ENCODE measurements at regions not wholly inside any gene's neighbourhood (a gene's known extent, or its start where the extent isn't known, plus 50 kb on each side); places are given as distances from the start of the nearest gene placed in this dataset.

DNA sequence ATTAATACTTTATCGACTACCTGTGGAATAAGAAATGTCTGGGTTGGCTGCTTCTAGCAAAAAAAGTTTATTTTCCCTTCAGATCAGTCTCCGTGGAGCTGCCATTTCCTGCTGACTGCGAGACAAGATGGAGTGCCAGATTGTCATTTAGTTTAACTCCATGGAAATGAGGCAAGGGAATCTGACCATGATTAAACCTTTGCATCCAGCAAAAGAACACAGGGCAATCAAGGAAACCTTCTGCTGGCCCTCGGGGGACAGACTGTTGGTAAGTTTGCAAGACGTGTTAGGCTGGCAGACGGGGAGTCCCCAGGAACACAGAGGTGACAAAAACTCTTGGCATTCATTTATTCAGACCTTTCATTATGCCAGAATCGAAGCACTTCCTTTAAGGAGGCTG, 52.2 kb upstream of the SPACA1 start:
- Histone ChIP-seq H3K27me3 (ENCODE audit: control insufficient read depth, insufficient read depth, low read length) (no peaks in the 10 kb centered on the region), H3K4me1 (ENCODE audit: control insufficient read depth, insufficient read depth, low read length) (peaks cover 3% of the 10 kb centered on the region), H3K27ac (ENCODE audit: low read length) (peak overlapping the region; percentile 45), H3K4me3 (ENCODE audit: low read length) (no peak overlapping the region), H3K36me3 (ENCODE audit: control insufficient read depth, insufficient read depth, low read length) (no peaks in the 10 kb centered on the region), H3K9me3 (replicated peaks; ENCODE audit: control insufficient read depth, low read depth, low read length) (no peaks in the 10 kb centered on the region)
- peak; percentile 33 for DNase-seq
- WGBS (ENCODE audit: insufficient coverage), result 25% methylated on average over 4 of the region's 7 CpGs

DNA sequence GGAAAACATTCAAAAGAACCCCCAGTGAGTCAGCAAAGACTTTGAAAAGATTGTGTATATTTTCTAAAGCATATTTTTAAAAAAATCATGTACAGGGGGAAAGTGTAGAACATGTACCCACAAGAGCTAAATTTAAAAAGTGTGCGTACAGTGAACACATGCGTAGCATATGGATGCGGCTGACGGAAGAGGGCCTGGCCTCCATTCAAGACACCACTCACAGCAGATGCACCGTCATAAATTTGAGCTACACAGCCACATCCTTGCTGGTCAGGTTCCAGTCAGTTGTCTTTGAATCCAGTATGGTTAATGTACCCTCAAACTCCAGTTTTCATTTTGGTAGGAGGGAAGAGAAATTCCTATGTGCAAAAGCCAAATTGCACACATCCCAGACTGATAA, 54.3 kb upstream of the SPACA1 start:
- Histone ChIP-seq H3K4me3 (ENCODE audit: low read length) (no peak overlapping the region), H3K4me1 (ENCODE audit: control insufficient read depth, insufficient read depth, low read length) (peaks cover 3% of the 10 kb centered on the region), H3K36me3 (ENCODE audit: control insufficient read depth, insufficient read depth, low read length) (no peaks in the 10 kb centered on the region), H3K27me3 (ENCODE audit: control insufficient read depth, insufficient read depth, low read length) (no peaks in the 10 kb centered on the region), H3K27ac (ENCODE audit: low read length) (no peak overlapping the region), H3K9me3 (replicated peaks; ENCODE audit: control insufficient read depth, low read depth, low read length) (no peaks in the 10 kb centered on the region)
- WGBS (ENCODE audit: insufficient coverage), result 24% methylated on average over 3 of the region's 5 CpGs
- DNase-seq, result peak; percentile 59

DNA sequence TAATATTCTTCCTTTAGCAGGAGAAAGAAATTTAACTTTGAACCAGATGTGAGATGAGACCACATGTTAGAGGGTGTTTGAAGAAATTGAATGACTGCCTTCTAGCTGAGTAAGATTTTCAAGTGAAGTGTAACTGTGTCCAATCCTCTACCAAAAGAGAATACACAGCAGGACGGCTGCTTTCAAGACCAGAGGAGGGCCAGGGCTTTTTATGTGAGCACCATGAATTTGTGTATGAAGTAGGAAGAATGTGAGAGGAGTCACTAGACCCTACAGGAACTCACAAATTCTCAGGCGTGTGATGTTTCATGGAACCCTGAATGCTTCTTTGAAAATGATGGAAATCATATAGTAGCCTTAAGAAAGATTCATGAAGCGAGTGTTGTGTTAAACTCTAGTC, 56.8 kb upstream of the SPACA1 start:
- no peaks in the 10 kb centered on the region for H3K36me3 ChIP-seq (ENCODE audit: control insufficient read depth, insufficient read depth, low read length)
- no peaks in the 10 kb centered on the region for H3K9me3 ChIP-seq (replicated peaks; ENCODE audit: control insufficient read depth, low read depth, low read length)
- no CpG with 5 or more reads among the region's 3 CpGs for WGBS (ENCODE audit: insufficient coverage)
- peaks cover 3% of the 10 kb centered on the region for H3K4me1 ChIP-seq (ENCODE audit: control insufficient read depth, insufficient read depth, low read length)
- no peak for DNase-seq
- no peaks in the 10 kb centered on the region for H3K27me3 ChIP-seq (ENCODE audit: control insufficient read depth, insufficient read depth, low read length)
- H3K4me3 ChIP-seq (ENCODE audit: low read length), result no peak overlapping the region
- H3K27ac ChIP-seq (ENCODE audit: low read length), result no peak overlapping the region

DNA sequence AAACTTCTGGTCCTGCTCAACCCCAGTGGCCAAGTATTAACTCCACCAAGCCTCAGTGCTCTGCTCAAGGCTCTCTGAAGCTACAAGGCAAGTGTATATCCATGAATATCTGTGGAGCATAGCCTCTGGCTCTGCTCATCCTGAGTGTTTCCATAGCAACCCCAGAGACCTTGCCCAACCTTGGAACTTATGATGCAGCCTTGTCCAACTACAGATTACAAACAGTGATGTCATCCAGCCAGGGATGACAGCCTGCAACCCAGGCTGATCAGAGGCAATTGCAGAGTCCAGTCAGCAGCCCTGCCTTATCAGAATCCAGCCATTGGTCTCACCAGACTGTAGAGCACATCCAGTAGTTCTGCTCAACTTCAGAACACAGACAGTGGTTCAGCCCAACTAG, 65.5 kb upstream of the SPACA1 start:
- Histone ChIP-seq H3K27ac (ENCODE audit: low read length) (no peak overlapping the region), H3K4me1 (ENCODE audit: control insufficient read depth, insufficient read depth, low read length) (no peaks in the 10 kb centered on the region), H3K9me3 (replicated peaks; ENCODE audit: control insufficient read depth, low read depth, low read length) (no peaks in the 10 kb centered on the region), H3K4me3 (ENCODE audit: low read length) (no peak overlapping the region), H3K36me3 (ENCODE audit: control insufficient read depth, insufficient read depth, low read length) (no peaks in the 10 kb centered on the region), H3K27me3 (ENCODE audit: control insufficient read depth, insufficient read depth, low read length) (no peaks in the 10 kb centered on the region)
- no peak for DNase-seq

DNA sequence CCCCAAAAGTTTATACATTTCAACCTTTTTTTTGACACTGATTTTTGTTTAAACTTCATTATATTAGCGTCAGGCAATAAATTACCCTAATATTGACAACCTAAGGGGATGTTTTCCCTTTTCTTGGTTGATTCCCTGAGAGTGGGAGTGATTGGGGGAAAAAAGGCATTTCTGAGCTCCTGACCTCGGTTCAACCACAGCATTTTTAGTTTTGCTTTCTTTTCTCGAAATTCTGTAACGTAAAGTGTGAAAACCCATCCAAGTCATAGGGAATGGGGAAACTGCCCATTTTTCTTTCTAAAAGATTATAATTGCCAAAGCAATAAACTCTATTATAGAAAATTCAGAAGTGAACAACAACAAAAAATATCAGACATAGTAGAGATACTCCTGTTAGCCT, 67.9 kb upstream of the SPACA1 start:
- no peaks in the 10 kb centered on the region for H3K9me3 ChIP-seq (replicated peaks; ENCODE audit: control insufficient read depth, low read depth, low read length)
- WGBS (ENCODE audit: insufficient coverage), result no CpG with 5 or more reads among the region's 4 CpGs
- no peak for DNase-seq
- no peaks in the 10 kb centered on the region for H3K4me1 ChIP-seq (ENCODE audit: control insufficient read depth, insufficient read depth, low read length)
- no peaks in the 10 kb centered on the region for H3K27me3 ChIP-seq (ENCODE audit: control insufficient read depth, insufficient read depth, low read length)
- no peak overlapping the region for H3K4me3 ChIP-seq (ENCODE audit: low read length)
- no peak overlapping the region for H3K27ac ChIP-seq (ENCODE audit: low read length)
- H3K36me3 ChIP-seq (ENCODE audit: control insufficient read depth, insufficient read depth, low read length), result no peaks in the 10 kb centered on the region

DNA sequence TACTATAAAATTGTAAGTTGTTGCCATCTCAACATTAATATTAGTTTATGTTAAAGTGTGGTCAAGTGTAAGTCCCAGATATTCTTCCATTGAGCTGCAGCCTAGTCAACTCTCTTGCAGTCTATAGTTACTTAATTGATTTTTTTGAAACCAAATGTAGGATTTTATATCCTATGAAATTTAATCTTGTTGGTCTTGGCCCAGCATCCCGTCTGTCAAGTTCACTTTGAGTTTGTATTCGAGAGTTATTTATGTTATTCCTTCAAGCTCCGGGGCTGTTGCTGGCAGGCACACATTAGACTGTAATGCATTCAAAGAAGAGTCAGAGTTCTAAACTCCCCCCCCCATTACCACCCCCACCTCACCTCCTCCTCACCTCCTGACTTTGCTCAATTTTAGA, 71.0 kb upstream of the SPACA1 start:
- no peak overlapping the region for H3K4me3 ChIP-seq (ENCODE audit: low read length)
- no peak for DNase-seq

DNA sequence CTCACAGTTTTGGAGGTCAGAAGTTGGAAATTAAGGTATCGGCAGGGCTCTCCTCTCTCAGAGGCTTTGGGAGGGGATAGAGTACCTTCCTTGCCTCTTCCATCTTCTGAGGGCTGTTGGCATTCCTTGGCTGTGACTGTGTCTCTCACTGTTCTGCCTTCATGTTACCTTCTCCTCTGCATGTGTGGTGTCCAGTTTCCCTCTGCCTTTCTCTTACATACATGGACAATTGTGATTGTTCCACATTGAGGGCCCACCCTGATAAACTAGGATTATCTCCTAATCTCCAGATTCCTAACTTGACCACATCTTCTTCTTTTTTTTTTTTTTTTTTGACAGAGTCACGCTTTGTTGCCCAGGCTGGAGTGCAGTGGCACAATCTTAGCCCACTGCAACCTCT, 72.1 kb upstream of the SPACA1 start:
- Histone ChIP-seq H3K36me3 (ENCODE audit: control insufficient read depth, insufficient read depth, low read length) (no peaks in the 10 kb centered on the region), H3K9me3 (replicated peaks; ENCODE audit: control insufficient read depth, low read depth, low read length) (no peaks in the 10 kb centered on the region), H3K4me1 (ENCODE audit: control insufficient read depth, insufficient read depth, low read length) (no peaks in the 10 kb centered on the region), H3K27me3 (ENCODE audit: control insufficient read depth, insufficient read depth, low read length) (no peaks in the 10 kb centered on the region), H3K27ac (ENCODE audit: low read length) (no peak overlapping the region), H3K4me3 (ENCODE audit: low read length) (no peak overlapping the region)
- no peak for DNase-seq
- WGBS (ENCODE audit: insufficient coverage), result no CpG with 5 or more reads among the region's 2 CpGs

More for the DNA sequence above, 71.0 kb upstream of the SPACA1 start:
- WGBS (ENCODE audit: insufficient coverage), result no CpG with 5 or more reads among the region's 3 CpGs
- Histone ChIP-seq H3K4me1 (ENCODE audit: control insufficient read depth, insufficient read depth, low read length) (no peaks in the 10 kb centered on the region), H3K27me3 (ENCODE audit: control insufficient read depth, insufficient read depth, low read length) (no peaks in the 10 kb centered on the region), H3K36me3 (ENCODE audit: control insufficient read depth, insufficient read depth, low read length) (no peaks in the 10 kb centered on the region), H3K9me3 (replicated peaks; ENCODE audit: control insufficient read depth, low read depth, low read length) (no peaks in the 10 kb centered on the region), H3K27ac (ENCODE audit: low read length) (no peak overlapping the region)

DNA sequence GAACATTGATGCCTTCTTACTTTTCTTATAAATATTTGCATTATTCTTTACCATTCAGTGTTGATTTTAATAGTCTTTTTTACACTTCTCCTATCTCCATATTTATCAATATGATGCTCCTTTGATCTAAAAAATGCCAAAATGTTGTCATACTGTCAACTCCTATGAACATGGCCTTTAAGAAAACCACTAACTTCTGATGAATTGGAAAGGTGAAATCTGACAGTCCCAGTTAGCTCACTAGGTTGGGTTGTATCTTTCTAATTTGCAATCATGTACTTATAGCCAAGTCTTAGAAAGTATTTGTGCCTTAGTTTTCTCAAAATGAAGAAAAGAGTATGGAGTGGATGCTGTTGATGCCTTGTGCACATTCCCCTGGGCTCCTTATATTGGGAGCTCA, 75.4 kb upstream of the SPACA1 start:
- Histone ChIP-seq H3K27ac (ENCODE audit: low read length) (no peak overlapping the region), H3K4me3 (ENCODE audit: low read length) (no peak overlapping the region), H3K27me3 (ENCODE audit: control insufficient read depth, insufficient read depth, low read length) (peaks cover 12% of the 10 kb centered on the region), H3K36me3 (ENCODE audit: control insufficient read depth, insufficient read depth, low read length) (no peaks in the 10 kb centered on the region), H3K4me1 (ENCODE audit: control insufficient read depth, insufficient read depth, low read length) (peaks cover 2% of the 10 kb centered on the region), H3K9me3 (replicated peaks; ENCODE audit: control insufficient read depth, low read depth, low read length) (no peaks in the 10 kb centered on the region)
- DNase-seq, result no peak

DNA sequence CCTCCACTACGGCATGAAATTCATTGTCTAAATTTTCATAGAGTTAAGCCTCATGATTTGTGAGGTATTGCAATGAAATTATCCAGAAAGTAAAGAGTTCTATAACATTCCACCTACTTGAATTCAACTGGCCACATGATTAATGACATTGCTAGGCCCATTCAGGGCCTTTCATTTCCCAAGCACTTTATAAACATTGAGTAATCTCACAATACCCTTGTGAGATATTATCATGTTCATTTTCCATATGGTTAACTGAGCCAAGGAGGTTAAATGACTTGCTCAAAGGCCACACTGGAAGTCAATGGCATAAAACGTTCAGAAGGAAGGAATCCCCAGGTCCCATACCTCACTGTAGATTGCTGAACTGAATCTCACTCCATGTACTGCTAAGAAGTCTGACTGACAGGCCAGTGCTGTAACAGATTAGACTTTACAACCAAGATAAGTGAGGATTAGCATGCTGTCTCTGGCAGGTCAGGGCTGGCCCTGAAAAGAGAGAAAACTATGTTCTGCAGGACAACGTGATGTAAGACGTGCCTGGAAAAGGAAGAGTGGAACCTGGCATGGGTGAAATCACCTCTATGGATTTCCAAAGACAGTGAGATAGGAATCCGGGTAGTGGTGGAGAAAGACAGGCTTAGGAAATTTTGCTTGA, 75.9 kb upstream of the SPACA1 start:
- peaks cover 2% of the 10 kb centered on the region for H3K4me1 ChIP-seq (ENCODE audit: control insufficient read depth, insufficient read depth, low read length)
- H3K27me3 ChIP-seq (ENCODE audit: control insufficient read depth, insufficient read depth, low read length), result peaks cover 13% of the 10 kb centered on the region
- no peaks in the 10 kb centered on the region for H3K9me3 ChIP-seq (replicated peaks; ENCODE audit: control insufficient read depth, low read depth, low read length)
- WGBS (ENCODE audit: insufficient coverage), result 42% methylated on average over 2 of the region's 5 CpGs
- no peaks in the 10 kb centered on the region for H3K36me3 ChIP-seq (ENCODE audit: control insufficient read depth, insufficient read depth, low read length)
- no peak for DNase-seq
- H3K27ac ChIP-seq (ENCODE audit: low read length), result no peak overlapping the region
- H3K4me3 ChIP-seq (ENCODE audit: low read length), result no peak overlapping the region

DNA sequence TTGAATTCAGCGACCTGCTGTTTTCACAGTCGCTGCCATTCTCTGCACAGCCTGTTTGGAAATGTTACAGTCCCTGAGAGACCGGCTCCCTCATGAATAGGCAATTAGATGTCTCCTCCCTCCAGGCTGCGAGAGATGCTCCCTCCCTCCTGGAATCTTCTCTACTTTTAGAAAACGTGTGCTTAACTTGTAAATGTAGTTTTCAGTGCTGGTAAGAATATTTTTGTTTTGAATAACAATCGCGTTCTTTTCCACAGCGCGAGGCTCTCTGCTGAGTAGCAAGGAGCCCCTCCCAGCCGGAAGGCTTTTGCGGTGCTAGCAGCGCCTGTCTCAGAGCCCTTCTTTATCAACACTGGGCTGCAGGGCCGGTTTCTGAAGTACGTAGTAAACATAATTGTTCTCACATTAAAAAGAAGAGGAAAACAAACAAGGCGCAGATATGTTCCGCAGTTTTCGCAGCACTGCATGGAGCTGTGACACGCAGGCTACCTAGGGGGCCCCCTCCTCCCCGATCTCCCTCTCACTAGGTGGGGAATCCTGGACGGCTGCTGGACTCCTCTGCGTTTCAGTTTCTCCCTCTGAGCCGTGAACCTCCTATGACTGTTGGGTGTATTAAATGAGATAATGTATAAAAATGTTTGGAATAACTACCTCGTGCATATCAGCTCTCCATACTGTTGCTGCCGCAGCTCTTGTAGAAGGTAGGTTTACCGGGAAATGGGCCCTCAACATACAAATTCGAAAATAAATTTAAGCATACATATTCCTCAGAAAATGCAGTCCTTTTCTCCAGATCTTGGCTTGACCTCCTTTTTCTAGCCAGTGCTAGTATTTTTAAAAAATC, 79.0 kb upstream of the SPACA1 start:
- no peak overlapping the region for H3K27ac ChIP-seq (ENCODE audit: low read length)
- WGBS (ENCODE audit: insufficient coverage), result 0% methylated on average over 4 of the region's 26 CpGs
- no peaks in the 10 kb centered on the region for H3K36me3 ChIP-seq (ENCODE audit: control insufficient read depth, insufficient read depth, low read length)
- peaks cover 13% of the 10 kb centered on the region for H3K27me3 ChIP-seq (ENCODE audit: control insufficient read depth, insufficient read depth, low read length)
- no peaks in the 10 kb centered on the region for H3K9me3 ChIP-seq (replicated peaks; ENCODE audit: control insufficient read depth, low read depth, low read length)
- DNase-seq, result peak; percentile 31
- peaks cover 2% of the 10 kb centered on the region for H3K4me1 ChIP-seq (ENCODE audit: control insufficient read depth, insufficient read depth, low read length)
- H3K4me3 ChIP-seq (ENCODE audit: low read length), result peak overlapping the region; percentile 40

Measured in muscle of leg (tissue), 3 donors.